Ovary (tissue), 7 donors: ENCODE measurements at regions not wholly inside any gene's neighbourhood (a gene's known extent, or its start where the extent isn't known, plus 50 kb on each side); places are given as distances from the start of the nearest gene placed in this dataset.

Source experiments
- DNase-seq, 5 donors: peaks; one replicate each; pipeline ENCODE4 v3.0.0-alpha.2; 2019 to 2020
- H3K27ac ChIP-seq, 2 donors: fragments of 200-600 bp; one replicate each; pipeline versions ENCODE4 v1.5.1 to v1.8.0; 2019 to 2022
- H3K27me3 ChIP-seq: fragments of 200-600 bp; one replicate; pipeline ENCODE4 v1.8.0; 2022
- H3K36me3 ChIP-seq: fragments of 200-600 bp; sonication (generic); one replicate; pipeline ENCODE4 v1.5.1; 2019
- H3K4me1 ChIP-seq: one replicate; pipeline ENCODE4 v1.8.1; 2013; ENCODE audit warnings: mild to moderate bottlenecking, moderate library complexity; ENCODE audit not compliant: insufficient read depth
- H3K4me3 ChIP-seq: fragments of 200-600 bp; sonication (generic); one replicate; pipeline ENCODE4 v1.5.1; 2017
- H3K9me3 ChIP-seq, 2 donors: fragments of 200-600 bp in 1 of 2; sonication (generic) in 1 of 2; one replicate each; pipeline versions ENCODE4 v1.5.1 to v1.8.1; 2013 to 2019; ENCODE audit warnings: mild to moderate bottlenecking in 1 of 2, moderate library complexity in 1 of 2
- CTCF ChIP-seq, 3 donors: fragments of 450-650 bp in 2 of 3; fragments of 200-600 bp in 1 of 3; IDR thresholded peaks; one replicate each; pipeline versions ENCODE4 v1.5.1 to v1.8.0; 2016 to 2022; ENCODE audit warnings: antibody characterized with exemption in 3 of 3, mild to moderate bottlenecking in 1 of 3
- EP300 ChIP-seq: sonication (generic); formaldehyde crosslinking; IDR thresholded peaks from one replicate; pipeline ENCODE4 v1.6.1; 2017; ENCODE audit warnings: antibody characterized with exemption
- POLR2A ChIP-seq: fragments of 450-650 bp; IDR thresholded peaks from one replicate; pipeline ENCODE4 v1.6.1; 2017; ENCODE audit warnings: antibody characterized with exemption, mild to moderate bottlenecking, moderate library complexity
- WGBS, 3 donors: extraction: QIAGEN DNeasy Blood & Tissue Kit in 1 of 3; methylation state at CpG; one replicate each; pipeline versions ENCODE4 v1.1.5 to v1.1.7; 2013 to 2017; 5-methylcytosine and 5-hydroxymethylcytosine counted together
- intact Hi-C, 4 donors: fragments of 100-400 bp; cut with DNase I; formaldehyde crosslinking; loops; one replicate each; pipeline versions ENCODE4 v1.11.0 to v1.15.1; 2022 to 2023
- donor health status: DM: no; HTN: no; CAD: no; lungs with moderate emphysema.
- donor health status: DM: no; HTN: no; CAD: no.
- donor health status: Bipolar disorder and iron deficiency.
- donor health status: DM: no; HTN: no; CAD: no.
- donor health status: DM: yes; HTN: yes; CAD: no.

DNA sequence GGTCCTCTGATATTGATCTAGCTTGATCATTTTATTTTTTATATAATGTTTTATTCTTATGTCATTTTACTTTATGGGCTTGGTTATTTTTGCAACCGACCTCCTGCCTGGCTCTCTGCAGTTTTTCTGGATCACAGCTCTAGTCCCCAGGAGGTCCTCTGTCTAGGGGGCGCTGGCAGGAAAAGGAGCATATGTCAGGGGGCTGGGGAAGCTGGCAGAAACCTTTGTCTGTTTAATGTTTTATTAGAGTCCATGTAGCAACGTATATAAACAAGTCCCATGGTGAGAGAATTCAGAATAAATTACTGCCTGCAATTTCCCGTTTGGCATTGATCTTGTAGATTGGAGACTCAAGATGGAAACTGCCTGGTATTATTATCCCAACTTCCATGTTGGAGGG, 133.5 kb upstream of the ZBED5 start:
- Histone ChIP-seq H3K27me3 (no peaks in the 10 kb centered on the region), H3K27ac (no peak overlapping the region), H3K9me3 (no peaks in the 10 kb centered on the region), H3K4me3 (no peak overlapping the region), H3K4me1 (no peaks in the 10 kb centered on the region), H3K36me3 (no peaks in the 10 kb centered on the region)
- no peak for TF ChIP-seq POLR2A
- no peak for TF ChIP-seq CTCF (IDR thresholded peaks at IDR 0.05)
- TF ChIP-seq EP300: no peak
- intact Hi-C loops: no loop called here
- WGBS, 3 donors: 80 to 90% (median 86%) methylated on average over 4 of the region's 4 CpGs
- DNase-seq: no peak

GRCh38 chr11:10990637-10991193, 132.9 kb upstream of the ZBED5 start:
- TF ChIP-seq CTCF (IDR thresholded peaks at IDR 0.05) (no peak), POLR2A (no peak), EP300 (no peak)
- no peak for DNase-seq
- Histone ChIP-seq H3K9me3 (no peaks in the 10 kb centered on the region), H3K4me1 (no peaks in the 10 kb centered on the region), H3K27me3 (no peaks in the 10 kb centered on the region), H3K36me3 (no peaks in the 10 kb centered on the region), H3K4me3 (no peak overlapping the region), H3K27ac (no peak overlapping the region)
- intact Hi-C loops: no loop called here
- WGBS, 3 donors: 65 to 90% (median 89%) methylated on average over 3 of the region's 3 CpGs

- H3K36me3 ChIP-seq: no peaks in the 10 kb centered on the region
- H3K27ac ChIP-seq: no peak overlapping the region
- intact Hi-C loops: no loop called here
- H3K9me3 ChIP-seq: no peaks in the 10 kb centered on the region
- 82 to 86% (median 83%) methylated on average over 4 of the region's 4 CpGs for WGBS, 3 donors
- TF ChIP-seq EP300 (no peak), POLR2A (no peak), CTCF (IDR thresholded peaks at IDR 0.05) (no peak)
- no peaks in the 10 kb centered on the region for H3K4me1 ChIP-seq
- no peaks in the 10 kb centered on the region for H3K27me3 ChIP-seq
- DNase-seq: no peak
- H3K4me3 ChIP-seq: no peak overlapping the region
Observed at GRCh38 chr11:10990160-10990559, 132.3 kb upstream of the ZBED5 start.

DNA sequence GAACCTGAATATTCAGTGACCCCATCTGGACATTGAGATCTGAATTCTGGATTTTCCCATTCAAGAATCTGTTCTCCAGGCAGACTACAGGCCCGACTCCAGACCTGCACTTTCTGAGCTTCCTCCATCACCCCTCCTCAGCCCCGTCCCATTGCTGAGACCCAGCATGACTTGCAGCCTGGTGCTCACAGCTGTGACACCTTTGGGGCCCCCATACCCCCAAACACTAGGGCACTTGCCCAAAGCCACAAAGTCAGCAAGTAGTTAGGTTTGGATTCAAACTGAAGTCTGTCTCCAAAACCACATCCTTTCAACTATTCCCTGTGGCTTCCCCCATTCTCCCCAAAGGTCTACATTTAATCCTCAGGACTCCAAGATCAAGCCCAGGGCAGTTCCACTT, 128.2 kb upstream of the ZBED5 start:
- Histone ChIP-seq H3K4me3 (no peak overlapping the region), H3K36me3 (no peaks in the 10 kb centered on the region), H3K27ac (no peak overlapping the region), H3K9me3 (no peaks in the 10 kb centered on the region), H3K4me1 (no peaks in the 10 kb centered on the region), H3K27me3 (no peaks in the 10 kb centered on the region)
- intact Hi-C loops: loop anchor here in 1 of 4 donors (5.0 kb wide), 1 partner anchor 849 kb away; no protein-coding TSS in a partner anchor
- WGBS, 3 donors: 91 to 95% (median 92%) methylated on average over 2 of the region's 2 CpGs
- no peak for DNase-seq
- no peak for TF ChIP-seq EP300
- TF ChIP-seq CTCF (IDR thresholded peaks at IDR 0.05): no peak
- no peak for TF ChIP-seq POLR2A
